GM23338 (cell line): ENCODE measurements at regions not wholly inside any gene's neighbourhood (a gene's known extent, or its start where the extent isn't known, plus 50 kb on each side); places are given as distances from the start of the nearest gene placed in this dataset.

ENCODE experiments used
- ATAC-seq: fragments of 200-7000 bp; cut with Tn5 transposase; 3 replicates; pipeline ENCODE4 v1.9.1; 2020
- DNase-seq: peaks from one replicate; pipeline ENCODE4 v3.0.0-alpha.2; 2015; ENCODE audit warnings: low spot score
- H2AFZ ChIP-seq: fragments of 200-600 bp; sonication (generic); 2 replicates; pipeline ENCODE4 v1.8.0; 2016; ENCODE audit warnings: antibody characterized with exemption, mild to moderate bottlenecking, moderate library complexity
- H3F3A ChIP-seq: fragments of 200-600 bp; sonication (generic); replicated peaks from 2 replicates; pipeline ENCODE4 v1.8.0; 2017; ENCODE audit warnings: antibody characterized with exemption, mixed run types, low read depth
- H3K27ac ChIP-seq: fragments of 200-600 bp; sonication (generic); 2 replicates; pipeline ENCODE4 v1.6.1; 2016; ENCODE audit warnings: low read depth
- H3K27me3 ChIP-seq: fragments of 200-600 bp; sonication (generic); 2 replicates; pipeline ENCODE4 v1.8.0; 2016; ENCODE audit warnings: mild to moderate bottlenecking, mixed run types, moderate library complexity; ENCODE audit not compliant: insufficient read depth
- H3K36me3 ChIP-seq: fragments of 200-600 bp; sonication (generic); 2 replicates; pipeline ENCODE4 v1.8.0; 2016; ENCODE audit warnings: mild to moderate bottlenecking; ENCODE audit not compliant: insufficient read depth
- H3K4me1 ChIP-seq: fragments of 200-600 bp; sonication (generic); 2 replicates; pipeline ENCODE4 v1.8.0; 2016; ENCODE audit warnings: mild to moderate bottlenecking, moderate library complexity; ENCODE audit not compliant: insufficient read depth
- H3K4me2 ChIP-seq: fragments of 200-600 bp; sonication (generic); 2 replicates; pipeline ENCODE4 v1.7.1; 2017; ENCODE audit warnings: mixed run types
- H3K4me3 ChIP-seq: fragments of 200-600 bp; sonication (generic); 2 replicates; pipeline ENCODE4 v1.6.1; 2016; ENCODE audit warnings: mixed run types
- H3K79me2 ChIP-seq: fragments of 200-600 bp; sonication (generic); replicated peaks from 2 replicates; pipeline ENCODE4 v1.8.0; 2017; ENCODE audit warnings: mild to moderate bottlenecking; ENCODE audit not compliant: insufficient read depth
- H3K9me2 ChIP-seq: fragments of 200-600 bp; sonication (generic); 2 replicates; pipeline ENCODE4 v1.8.0; 2017; ENCODE audit not compliant: insufficient read depth
- H4K20me1 ChIP-seq: fragments of 200-600 bp; sonication (generic); replicated peaks from 2 replicates; pipeline ENCODE4 v1.8.0; 2017; ENCODE audit warnings: mild to moderate bottlenecking; ENCODE audit not compliant: insufficient read depth
- H3K27ac Mint-ChIP-seq: 2 replicates; pipeline ENCODE4 v1.8.0; 2020; ENCODE audit warnings: inconsistent platforms, mild to moderate bottlenecking, moderate library complexity, mixed read lengths
- H3K27me3 Mint-ChIP-seq: 3 replicates; pipeline ENCODE4 v1.8.0; 2022; ENCODE audit warnings: low read depth, mild to moderate bottlenecking, moderate library complexity, mixed read lengths, inconsistent platforms; ENCODE audit not compliant: insufficient read depth, poor library complexity
- H3K36me3 Mint-ChIP-seq: 3 replicates; pipeline ENCODE4 v1.8.0; 2021; ENCODE audit warnings: low read depth, mild to moderate bottlenecking, inconsistent platforms, moderate library complexity, mixed read lengths
- H3K4me1 Mint-ChIP-seq: 3 replicates; pipeline ENCODE4 v1.8.0; 2020; ENCODE audit warnings: mild to moderate bottlenecking, inconsistent platforms, mixed read lengths
- H3K4me3 Mint-ChIP-seq: 3 replicates; pipeline ENCODE4 v1.8.0; 2021; ENCODE audit warnings: moderate library complexity, mild to moderate bottlenecking, inconsistent platforms, mixed read lengths
- H3K9me3 Mint-ChIP-seq: 3 replicates; pipeline ENCODE4 v1.8.0; 2020; ENCODE audit warnings: moderate library complexity, mild to moderate bottlenecking, inconsistent platforms, mixed read lengths
- CREB1 ChIP-seq: fragments of 250-450 bp; sonication (Bioruptor Pico); IDR thresholded peaks from 2 replicates; pipeline ENCODE4 v1.5.0; 2020; ENCODE audit warnings: low read depth, mild to moderate bottlenecking, moderate library complexity
- EZH2 ChIP-seq: fragments of 200-600 bp; sonication (generic); IDR thresholded peaks from one replicate; pipeline ENCODE4 v1.8.0; 2017; ENCODE audit warnings: antibody characterized with exemption, mild to moderate bottlenecking, low read depth; ENCODE audit not compliant: unreplicated experiment
- EZH2phosphoT487 ChIP-seq: fragments of 200-600 bp; sonication (generic); IDR thresholded peaks from one replicate; pipeline ENCODE4 v1.8.1; 2018; ENCODE audit warnings: antibody characterized with exemption; ENCODE audit not compliant: unreplicated experiment
- JUNB ChIP-seq: IDR thresholded peaks from one replicate; pipeline ENCODE4 v1.6.1; 2016; ENCODE audit warnings: antibody characterized with exemption; ENCODE audit not compliant: unreplicated experiment
- NANOG ChIP-seq: IDR thresholded peaks from 2 replicates; pipeline ENCODE4 v1.6.1; 2016; ENCODE audit warnings: antibody characterized with exemption, borderline replicate concordance
- POLR2AphosphoS5 ChIP-seq: IDR thresholded peaks from 2 replicates; pipeline ENCODE4 v1.6.1; 2016; ENCODE audit warnings: antibody characterized with exemption, low read depth
- STAT1 ChIP-seq: IDR thresholded peaks from one replicate; pipeline ENCODE4 v1.6.1; 2016; ENCODE audit warnings: antibody characterized with exemption; ENCODE audit not compliant: unreplicated experiment
- ZNF114 ChIP-seq: fragments of 250-450 bp; sonication (Bioruptor Pico); IDR thresholded peaks from 2 replicates; pipeline ENCODE4 v1.5.0; 2020; ENCODE audit warnings: mild to moderate bottlenecking, moderate library complexity
- ZNF331 ChIP-seq: fragments of 250-450 bp; sonication (Bioruptor Pico); IDR thresholded peaks from 2 replicates; pipeline ENCODE4 v1.5.0; 2020; ENCODE audit warnings: low read depth, mild to moderate bottlenecking, moderate library complexity
- TF ChIP-seq, protein P1 (sequence below): IDR thresholded peaks from 2 replicates; pipeline ENCODE4 v1.6.1; 2016; ENCODE audit warnings: antibody characterized with exemption
- TF ChIP-seq, protein P2 (sequence below): IDR thresholded peaks from one replicate; pipeline ENCODE4 v1.6.1; 2018; ENCODE audit warnings: antibody characterized with exemption; ENCODE audit not compliant: unreplicated experiment
- TF ChIP-seq, protein P3 (sequence below), 2 experiments: fragments of 200-600 bp in 1 of 2; sonication (generic) in 1 of 2; conservative IDR thresholded peaks; 2 replicates each; pipeline versions ENCODE4 v1.5.1 to v1.6.1; 2016 to 2017; ENCODE audit warnings: antibody characterized with exemption in 2 of 2, low read depth in 2 of 2, mild to moderate bottlenecking in 2 of 2, moderate library complexity in 1 of 2

DNA sequence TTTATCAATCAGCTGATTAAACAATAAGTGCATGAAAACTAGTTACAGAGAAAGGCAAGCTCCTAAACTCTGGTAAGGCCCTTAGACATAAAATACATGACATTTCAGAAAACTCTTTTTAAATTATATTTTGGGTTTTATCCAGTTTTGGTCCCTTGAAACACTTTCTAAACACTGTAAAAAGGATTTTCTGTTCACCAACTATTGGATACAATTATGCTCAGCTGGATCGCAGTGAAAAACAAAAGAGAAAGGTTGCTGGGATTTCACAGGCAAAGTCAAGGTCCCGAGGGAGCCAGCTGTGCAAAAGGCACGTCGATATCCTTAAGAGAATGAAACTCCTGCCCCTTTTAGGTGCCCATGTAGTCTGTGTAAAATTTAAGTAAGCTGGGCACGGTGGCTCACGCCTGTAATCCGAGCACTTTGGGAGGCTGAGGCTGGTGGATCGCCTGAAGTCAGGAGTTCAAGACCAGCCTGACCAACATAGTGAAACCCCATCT lies 1018.4 kb upstream of the INTU start:
- no peak overlapping the region for H3K4me3 Mint-ChIP-seq
- H3K79me2 ChIP-seq, result no peaks in the 10 kb centered on the region
- ATAC-seq (no peak), DNase-seq (no peak)
- H3K9me3 Mint-ChIP-seq, result peaks cover 19% of the 10 kb centered on the region
- H3K9me2 ChIP-seq, result peaks cover 3% of the 10 kb centered on the region; the same call in 1 of the 2 replicates
- H3F3A ChIP-seq, result no peaks in the 10 kb centered on the region
- H3K4me1 ChIP-seq, result peaks cover 12% of the 10 kb centered on the region; the same call in 1 of the 2 replicates
- no peaks in the 10 kb centered on the region for H3K27me3 ChIP-seq
- no peak overlapping the region for H3K4me3 ChIP-seq
- no peak overlapping the region for H3K27ac Mint-ChIP-seq
- H3K4me2 ChIP-seq, result no peak overlapping the region
- peaks cover 3% of the 10 kb centered on the region for H3K4me1 Mint-ChIP-seq
- no peak overlapping the region for H3K27ac ChIP-seq
- H2AFZ ChIP-seq, result peak overlapping the region; percentile 11; the same call in 1 of the 2 replicates
- TF ChIP-seq ZNF114 (CRISPR knock-in tag) (no peak), NANOG (no peak), EZH2phosphoT487 (no peak), CREB1 (CRISPR knock-in tag) (no peak), ZNF331 (no peak), JUNB (no peak), STAT1 (no peak), EZH2 (no peak), POLR2AphosphoS5 (no peak)
- TF ChIP-seq, protein P1, sequence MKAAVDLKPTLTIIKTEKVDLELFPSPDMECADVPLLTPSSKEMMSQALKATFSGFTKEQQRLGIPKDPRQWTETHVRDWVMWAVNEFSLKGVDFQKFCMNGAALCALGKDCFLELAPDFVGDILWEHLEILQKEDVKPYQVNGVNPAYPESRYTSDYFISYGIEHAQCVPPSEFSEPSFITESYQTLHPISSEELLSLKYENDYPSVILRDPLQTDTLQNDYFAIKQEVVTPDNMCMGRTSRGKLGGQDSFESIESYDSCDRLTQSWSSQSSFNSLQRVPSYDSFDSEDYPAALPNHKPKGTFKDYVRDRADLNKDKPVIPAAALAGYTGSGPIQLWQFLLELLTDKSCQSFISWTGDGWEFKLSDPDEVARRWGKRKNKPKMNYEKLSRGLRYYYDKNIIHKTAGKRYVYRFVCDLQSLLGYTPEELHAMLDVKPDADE, result no peak
- TF ChIP-seq, protein P2, sequence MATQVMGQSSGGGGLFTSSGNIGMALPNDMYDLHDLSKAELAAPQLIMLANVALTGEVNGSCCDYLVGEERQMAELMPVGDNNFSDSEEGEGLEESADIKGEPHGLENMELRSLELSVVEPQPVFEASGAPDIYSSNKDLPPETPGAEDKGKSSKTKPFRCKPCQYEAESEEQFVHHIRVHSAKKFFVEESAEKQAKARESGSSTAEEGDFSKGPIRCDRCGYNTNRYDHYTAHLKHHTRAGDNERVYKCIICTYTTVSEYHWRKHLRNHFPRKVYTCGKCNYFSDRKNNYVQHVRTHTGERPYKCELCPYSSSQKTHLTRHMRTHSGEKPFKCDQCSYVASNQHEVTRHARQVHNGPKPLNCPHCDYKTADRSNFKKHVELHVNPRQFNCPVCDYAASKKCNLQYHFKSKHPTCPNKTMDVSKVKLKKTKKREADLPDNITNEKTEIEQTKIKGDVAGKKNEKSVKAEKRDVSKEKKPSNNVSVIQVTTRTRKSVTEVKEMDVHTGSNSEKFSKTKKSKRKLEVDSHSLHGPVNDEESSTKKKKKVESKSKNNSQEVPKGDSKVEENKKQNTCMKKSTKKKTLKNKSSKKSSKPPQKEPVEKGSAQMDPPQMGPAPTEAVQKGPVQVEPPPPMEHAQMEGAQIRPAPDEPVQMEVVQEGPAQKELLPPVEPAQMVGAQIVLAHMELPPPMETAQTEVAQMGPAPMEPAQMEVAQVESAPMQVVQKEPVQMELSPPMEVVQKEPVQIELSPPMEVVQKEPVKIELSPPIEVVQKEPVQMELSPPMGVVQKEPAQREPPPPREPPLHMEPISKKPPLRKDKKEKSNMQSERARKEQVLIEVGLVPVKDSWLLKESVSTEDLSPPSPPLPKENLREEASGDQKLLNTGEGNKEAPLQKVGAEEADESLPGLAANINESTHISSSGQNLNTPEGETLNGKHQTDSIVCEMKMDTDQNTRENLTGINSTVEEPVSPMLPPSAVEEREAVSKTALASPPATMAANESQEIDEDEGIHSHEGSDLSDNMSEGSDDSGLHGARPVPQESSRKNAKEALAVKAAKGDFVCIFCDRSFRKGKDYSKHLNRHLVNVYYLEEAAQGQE, result no peak
- TF ChIP-seq, protein P3, sequence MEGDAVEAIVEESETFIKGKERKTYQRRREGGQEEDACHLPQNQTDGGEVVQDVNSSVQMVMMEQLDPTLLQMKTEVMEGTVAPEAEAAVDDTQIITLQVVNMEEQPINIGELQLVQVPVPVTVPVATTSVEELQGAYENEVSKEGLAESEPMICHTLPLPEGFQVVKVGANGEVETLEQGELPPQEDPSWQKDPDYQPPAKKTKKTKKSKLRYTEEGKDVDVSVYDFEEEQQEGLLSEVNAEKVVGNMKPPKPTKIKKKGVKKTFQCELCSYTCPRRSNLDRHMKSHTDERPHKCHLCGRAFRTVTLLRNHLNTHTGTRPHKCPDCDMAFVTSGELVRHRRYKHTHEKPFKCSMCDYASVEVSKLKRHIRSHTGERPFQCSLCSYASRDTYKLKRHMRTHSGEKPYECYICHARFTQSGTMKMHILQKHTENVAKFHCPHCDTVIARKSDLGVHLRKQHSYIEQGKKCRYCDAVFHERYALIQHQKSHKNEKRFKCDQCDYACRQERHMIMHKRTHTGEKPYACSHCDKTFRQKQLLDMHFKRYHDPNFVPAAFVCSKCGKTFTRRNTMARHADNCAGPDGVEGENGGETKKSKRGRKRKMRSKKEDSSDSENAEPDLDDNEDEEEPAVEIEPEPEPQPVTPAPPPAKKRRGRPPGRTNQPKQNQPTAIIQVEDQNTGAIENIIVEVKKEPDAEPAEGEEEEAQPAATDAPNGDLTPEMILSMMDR (conservative IDR thresholded peaks at IDR 0.05; ENCODE audit: low read depth in 2 of 2), result no peak
- H3K36me3 ChIP-seq, result no peaks in the 10 kb centered on the region; the same call in 1 of the 2 replicates
- H3K36me3 Mint-ChIP-seq, result peaks cover 18% of the 10 kb centered on the region
- no peaks in the 10 kb centered on the region for H3K27me3 Mint-ChIP-seq
- no peaks in the 10 kb centered on the region for H4K20me1 ChIP-seq
